H9 (cell line): ENCODE measurements at regions not wholly inside any gene's neighbourhood (a gene's known extent, or its start where the extent isn't known, plus 50 kb on each side); places are given as distances from the start of the nearest gene placed in this dataset.

Source experiments
- DNase-seq: peaks from one replicate; pipeline ENCODE4 v3.0.0-alpha.2; 2017
- H2AFZ ChIP-seq: one replicate; pipeline ENCODE4 v1.6.1; 2013; ENCODE audit warnings: mild to moderate bottlenecking, low read length, control low read depth, moderate library complexity
- H2AK5ac ChIP-seq: 2 replicates; pipeline ENCODE4 v1.6.1; 2013; ENCODE audit warnings: low read length, control low read depth, mixed read lengths; ENCODE audit not compliant: insufficient read length
- H2BK120ac ChIP-seq: one replicate; pipeline ENCODE4 v1.6.1; 2013; ENCODE audit warnings: low read depth, mild to moderate bottlenecking, low read length, control low read depth, inconsistent platforms; ENCODE audit not compliant: poor library complexity, severe bottlenecking
- H2BK12ac ChIP-seq: 2 replicates; pipeline ENCODE4 v1.6.1; 2013; ENCODE audit warnings: low read length, control low read depth, mixed read lengths, low read depth; ENCODE audit not compliant: insufficient read length
- H2BK15ac ChIP-seq: 2 replicates; pipeline ENCODE4 v1.6.1; 2013; ENCODE audit warnings: low read depth, low read length, control low read depth
- H2BK20ac ChIP-seq: one replicate; pipeline ENCODE4 v1.6.1; 2013; ENCODE audit warnings: low read depth, mild to moderate bottlenecking, low read length, control low read depth, inconsistent platforms; ENCODE audit not compliant: poor library complexity, severe bottlenecking
- H2BK5ac ChIP-seq: 2 replicates; pipeline ENCODE4 v1.6.1; 2013; ENCODE audit warnings: low read length, control low read depth, mixed read lengths; ENCODE audit not compliant: insufficient read length
- H3K14ac ChIP-seq: 2 replicates; pipeline ENCODE4 v1.6.1; 2013; ENCODE audit warnings: low read length, control low read depth; ENCODE audit not compliant: insufficient read depth
- H3K18ac ChIP-seq: 2 replicates; pipeline ENCODE4 v1.6.1; 2013; ENCODE audit warnings: low read depth, mild to moderate bottlenecking, mixed read lengths, low read length, control low read depth; ENCODE audit not compliant: insufficient read length
- H3K23ac ChIP-seq: 2 replicates; pipeline ENCODE4 v1.6.1; 2013; ENCODE audit warnings: low read length, control low read depth, mixed read lengths, low read depth; ENCODE audit not compliant: insufficient read length
- H3K23me2 ChIP-seq: 2 replicates; pipeline ENCODE4 v1.6.1; 2013; ENCODE audit warnings: low read depth, mild to moderate bottlenecking, mixed read lengths, low read length, control low read depth; ENCODE audit not compliant: insufficient read length, poor library complexity, severe bottlenecking
- H3K27ac ChIP-seq: 2 replicates; pipeline ENCODE4 v1.5.1; 2013; ENCODE audit warnings: low read length, control low read depth, mixed read lengths, low read depth; ENCODE audit not compliant: insufficient read length
- H3K27me3 ChIP-seq: 2 replicates; pipeline ENCODE4 v1.6.1; 2013; ENCODE audit warnings: low read length, control low read depth, inconsistent platforms; ENCODE audit not compliant: insufficient read depth
- H3K4ac ChIP-seq: 2 replicates; pipeline ENCODE4 v1.6.1; 2013; ENCODE audit warnings: low read depth, mild to moderate bottlenecking, control low read depth, inconsistent platforms, low read length, moderate library complexity
- H3K4me1 ChIP-seq: 2 replicates; pipeline ENCODE4 v1.6.1; 2013; ENCODE audit warnings: low read length, control low read depth, inconsistent platforms; ENCODE audit not compliant: insufficient read depth
- H3K4me2 ChIP-seq: 2 replicates; pipeline ENCODE4 v1.6.1; 2013; ENCODE audit warnings: low read length, control low read depth, mixed read lengths; ENCODE audit not compliant: insufficient read length, insufficient read depth
- H3K56ac ChIP-seq: 2 replicates; pipeline ENCODE4 v1.6.1; 2013; ENCODE audit warnings: low read depth, mild to moderate bottlenecking, mixed read lengths, low read length, control low read depth; ENCODE audit not compliant: insufficient read length
- H3K79me1 ChIP-seq: 2 replicates; pipeline ENCODE4 v1.6.1; 2013; ENCODE audit warnings: low read depth, mild to moderate bottlenecking, moderate library complexity, low read length, control low read depth, inconsistent platforms; ENCODE audit not compliant: insufficient read depth, poor library complexity, severe bottlenecking
- H3K79me2 ChIP-seq: 2 replicates; pipeline ENCODE4 v1.6.1; 2013; ENCODE audit warnings: low read length, control low read depth, inconsistent platforms; ENCODE audit not compliant: insufficient read depth
- H3K9ac ChIP-seq: 2 replicates; pipeline ENCODE4 v1.6.1; 2013; ENCODE audit warnings: low read length, control low read depth, mixed read lengths; ENCODE audit not compliant: insufficient read length; ENCODE audit errors: extremely low read depth
- H3K9me3 ChIP-seq: one replicate; pipeline ENCODE4 v1.6.1; 2013; ENCODE audit warnings: low read depth, low read length, inconsistent platforms; ENCODE audit not compliant: control insufficient read depth
- H3T11ph ChIP-seq: one replicate; pipeline ENCODE4 v1.6.1; 2013; ENCODE audit warnings: mild to moderate bottlenecking, low read length, control low read depth, inconsistent platforms
- H4K20me1 ChIP-seq: one replicate; pipeline ENCODE4 v1.6.1; 2013; ENCODE audit not compliant: control insufficient read depth, insufficient read length, insufficient read depth
- H4K5ac ChIP-seq: 2 replicates; pipeline ENCODE4 v1.6.1; 2013; ENCODE audit warnings: low read depth, mild to moderate bottlenecking, mixed read lengths, low read length, control low read depth; ENCODE audit not compliant: insufficient read length
- H4K8ac ChIP-seq: replicated peaks from 2 replicates; pipeline ENCODE4 v1.6.1; 2013; ENCODE audit warnings: low read length, control low read depth, mixed read lengths, low read depth; ENCODE audit not compliant: insufficient read length
- H4K91ac ChIP-seq: 2 replicates; pipeline ENCODE4 v1.6.1; 2013; ENCODE audit warnings: low read depth, mild to moderate bottlenecking, moderate library complexity, mixed read lengths, low read length, control low read depth; ENCODE audit not compliant: insufficient read length
- H3K27ac Mint-ChIP-seq, 3 experiments: 2 replicates in 2 of 3; 3 replicates in 1 of 3; pipeline ENCODE4 v1.8.0; 2020 to 2021; ENCODE audit warnings: mixed read lengths in 3 of 3, mild to moderate bottlenecking in 1 of 3, moderate library complexity in 1 of 3
- H3K27me3 Mint-ChIP-seq: 2 replicates; pipeline ENCODE4 v1.8.0; 2021; ENCODE audit warnings: low read depth, mild to moderate bottlenecking, moderate library complexity, mixed read lengths
- H3K36me3 Mint-ChIP-seq, 3 experiments: 2 replicates in 2 of 3; 3 replicates in 1 of 3; pipeline ENCODE4 v1.8.0; 2020 to 2021; ENCODE audit warnings: low read depth in 3 of 3, mixed read lengths in 3 of 3; ENCODE audit not compliant: insufficient read depth in 1 of 3
- H3K4me1 Mint-ChIP-seq, 2 experiments: 2 replicates each; pipeline ENCODE4 v1.8.0; 2020; ENCODE audit warnings: mixed read lengths in 2 of 2
- H3K4me3 Mint-ChIP-seq, 2 experiments: 2 replicates in 1 of 2; 3 replicates in 1 of 2; pipeline ENCODE4 v1.8.0; 2020 to 2021; ENCODE audit warnings: mild to moderate bottlenecking in 2 of 2, mixed read lengths in 2 of 2, moderate library complexity in 1 of 2
- H3K9me3 Mint-ChIP-seq, 2 experiments: 2 replicates in 1 of 2; 3 replicates in 1 of 2; pipeline ENCODE4 v1.8.0; 2020; ENCODE audit warnings: mild to moderate bottlenecking in 2 of 2, mixed read lengths in 2 of 2, moderate library complexity in 1 of 2
- CTCF ChIP-seq: fragments of 200-600 bp; sonication (generic); conservative IDR thresholded peaks from 3 replicates; pipeline ENCODE4 v1.8.0; 2021; ENCODE audit warnings: antibody characterized with exemption, mild to moderate bottlenecking
- WGBS: extraction: QIAGEN DNeasy Blood & Tissue Kit; methylation state at CpG from one replicate; pipeline ENCODE4 v1.1.7; 2013; ENCODE audit warnings: missing lambda C conversion rate, low lambda C conversion rate, mixed read lengths; ENCODE audit not compliant: insufficient read length; ENCODE audit errors: extremely low coverage; 5-methylcytosine and 5-hydroxymethylcytosine counted together

DNA sequence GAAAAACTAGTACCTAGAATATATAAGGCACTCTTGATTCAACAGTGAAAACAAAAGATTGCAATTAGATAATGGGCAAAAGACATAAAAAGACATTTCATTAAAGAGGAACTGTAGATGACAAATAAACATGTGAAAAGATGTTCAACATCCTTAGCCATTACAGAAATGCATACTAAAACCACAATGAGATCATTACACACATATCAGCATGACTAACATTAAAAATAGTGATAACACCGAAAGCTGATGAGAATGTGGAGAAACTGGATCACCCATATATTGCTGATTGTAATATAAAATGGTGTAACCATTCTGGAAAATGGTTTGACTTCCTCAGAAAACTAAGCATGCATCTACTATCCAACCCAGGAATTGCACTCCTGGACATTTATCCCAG lies 340.3 kb downstream of the SEC16B start:
- H3K27ac ChIP-seq, result no peak overlapping the region
- H3K27me3 ChIP-seq, result no peaks in the 10 kb centered on the region
- no peak overlapping the region for H3T11ph ChIP-seq
- no peak overlapping the region for H3K18ac ChIP-seq
- no peak overlapping the region for H2BK20ac ChIP-seq
- H3K79me1 ChIP-seq, result no peaks in the 10 kb centered on the region
- Mint-ChIP-seq H3K36me3 (peaks cover 0 to 11% (median 0%) of the 10 kb centered on the region in 3 experiments; a peak in 1 of 7 replicates), H3K9me3 (peaks cover 0 to 6% of the 10 kb centered on the region in 2 experiments; a peak in 3 of 5 replicates), H3K27me3 (no peaks in the 10 kb centered on the region), H3K4me3 (no peak overlapping the region), H3K27ac (no peak overlapping the region), H3K4me1 (peaks cover 5% of the 10 kb centered on the region in 2 experiments; a peak in 3 of 4 replicates)
- H3K9ac ChIP-seq, result no peak overlapping the region
- H2AK5ac ChIP-seq, result no peak overlapping the region
- no peaks in the 10 kb centered on the region for H3K79me2 ChIP-seq
- no peak overlapping the region for H3K23ac ChIP-seq
- no CpG with 5 or more reads among the region's 1 CpG for WGBS
- no peak overlapping the region for H3K56ac ChIP-seq
- no peaks in the 10 kb centered on the region for H4K20me1 ChIP-seq
- no peak overlapping the region for H4K5ac ChIP-seq
- no peak overlapping the region for H2BK12ac ChIP-seq
- H3K4me1 ChIP-seq, result no peaks in the 10 kb centered on the region
- no peak overlapping the region for H3K4ac ChIP-seq
- H3K4me2 ChIP-seq, result no peak overlapping the region
- no peak overlapping the region for H3K14ac ChIP-seq
- no peak overlapping the region for H2AFZ ChIP-seq
- TF ChIP-seq CTCF, result no peak
- no peak overlapping the region for H2BK120ac ChIP-seq
- no peak for DNase-seq
- H4K8ac ChIP-seq, result no peak overlapping the region
- no peak overlapping the region for H4K91ac ChIP-seq
- H3K9me3 ChIP-seq, result no peaks in the 10 kb centered on the region
- H2BK15ac ChIP-seq, result no peak overlapping the region
- H3K23me2 ChIP-seq, result no peaks in the 10 kb centered on the region
- no peak overlapping the region for H2BK5ac ChIP-seq
